ENCODE measurements at regions not wholly inside any gene's neighbourhood (a gene's known extent, or its start where the extent isn't known, plus 50 kb on each side); places are given as distances from the start of the nearest gene placed in this dataset.

GRCh38 chr4:180363815-180364214, 1879.4 kb upstream of the TENM3 start:
- no peak for DNase-seq

GRCh38 chr4:180372691-180373090, 1870.5 kb upstream of the TENM3 start:
- DNase-seq = no peak

- DNase-seq = no peak
Observed at GRCh38 chr4:180377741-180378140, 1865.5 kb upstream of the TENM3 start.

- DNase-seq = no peak
Observed at GRCh38 chr4:180380733-180381132, 1862.5 kb upstream of the TENM3 start.

GRCh38 chr4:180391613-180392012, 1851.6 kb upstream of the TENM3 start:
- no peak for DNase-seq

- no peak for DNase-seq
Observed at GRCh38 chr4:180394312-180394711, 1848.9 kb upstream of the TENM3 start.

- DNase-seq = no peak
Observed at GRCh38 chr4:180394730-180395129, 1848.5 kb upstream of the TENM3 start.

GRCh38 chr4:180398564-180398963, 1844.6 kb upstream of the TENM3 start:
- DNase-seq = no peak

GRCh38 chr4:180407275-180407885, 1835.8 kb upstream of the TENM3 start:
- no peak for DNase-seq

- DNase-seq = no peak
Observed at GRCh38 chr4:180418819-180419531, 1824.2 kb upstream of the TENM3 start.

GRCh38 chr4:180422989-180423711, 1820.1 kb upstream of the TENM3 start:
- DNase-seq = no peak

GRCh38 chr4:180423712-180424057, 1819.5 kb upstream of the TENM3 start:
- DNase-seq = no peak

GRCh38 chr4:180426938-180427337, 1816.3 kb upstream of the TENM3 start:
- no peak for DNase-seq

GRCh38 chr4:180430283-180430682, 1812.9 kb upstream of the TENM3 start:
- no peak for DNase-seq

GRCh38 chr4:180434131-180434895, 1808.9 kb upstream of the TENM3 start:
- DNase-seq = no peak

GRCh38 chr4:180436361-180436760, 1806.8 kb upstream of the TENM3 start:
- DNase-seq = no peak

- no peak for DNase-seq
Observed at GRCh38 chr4:180437601-180438000, 1805.6 kb upstream of the TENM3 start.

GRCh38 chr4:180448306-180448705, 1794.9 kb upstream of the TENM3 start:
- DNase-seq = no peak

GRCh38 chr4:180449395-180449956, 1793.7 kb upstream of the TENM3 start:
- DNase-seq = peak; percentile 39

GRCh38 chr4:180455226-180455625, 1788.0 kb upstream of the TENM3 start:
- no peak for DNase-seq

GRCh38 chr4:180456928-180457327, 1786.3 kb upstream of the TENM3 start:
- no peak for DNase-seq

- DNase-seq = no peak
Observed at GRCh38 chr4:180462116-180462515, 1781.1 kb upstream of the TENM3 start.

GRCh38 chr4:180465364-180465763, 1777.8 kb upstream of the TENM3 start:
- no peak for DNase-seq

All from left hindlimb (tissue), 1 donor.